ENCODE measurements at regions not wholly inside any gene's neighbourhood (a gene's known extent, or its start where the extent isn't known, plus 50 kb on each side); places are given as distances from the start of the nearest gene placed in this dataset.
"Not testable (repeated sequence)": the region's sequence is repeated elsewhere in the genome, so short reads cannot be mapped to it uniquely, and the experiment has no call there.

- no peak for DNase-seq
These were observed 737.9 kb upstream of the SALL3 start for GRCh38 chr18:78241535-78242253.

GRCh38 chr18:78242254-78242643, 737.4 kb upstream of the SALL3 start:
- no peak for DNase-seq

- no peak for DNase-seq
These were observed 736.8 kb upstream of the SALL3 start for GRCh38 chr18:78242806-78243205.

- peak; percentile 31 for DNase-seq
These were observed 734.8 kb upstream of the SALL3 start for GRCh38 chr18:78244779-78245178.

- DNase-seq, result no peak
These were observed 734.2 kb upstream of the SALL3 start for GRCh38 chr18:78245451-78245850.

- no peak for DNase-seq
These were observed 733.6 kb upstream of the SALL3 start for GRCh38 chr18:78246050-78246449.

- DNase-seq, result no peak
These were observed 733.0 kb upstream of the SALL3 start for GRCh38 chr18:78246588-78246987.

GRCh38 chr18:78247615-78248289, 731.9 kb upstream of the SALL3 start:
- DNase-seq, result no peak

GRCh38 chr18:78255013-78255412, 724.6 kb upstream of the SALL3 start:
- no peak for DNase-seq

GRCh38 chr18:78268226-78268988, 711.2 kb upstream of the SALL3 start:
- no peak for DNase-seq

- DNase-seq, result peak; percentile 21
These were observed 707.8 kb upstream of the SALL3 start for GRCh38 chr18:78271790-78272189.

- no peak for DNase-seq
These were observed 705.7 kb upstream of the SALL3 start for GRCh38 chr18:78273876-78274275.

- DNase-seq, result not testable (repeated sequence)
These were observed 696.2 kb upstream of the SALL3 start for GRCh38 chr18:78283425-78283824.

GRCh38 chr18:78292618-78293380, 686.8 kb upstream of the SALL3 start:
- no peak for DNase-seq

- no peak for DNase-seq
These were observed 686.1 kb upstream of the SALL3 start for GRCh38 chr18:78293540-78293939.

- no peak for DNase-seq
These were observed 685.6 kb upstream of the SALL3 start for GRCh38 chr18:78293940-78294541.

- no peak for DNase-seq
These were observed 684.4 kb upstream of the SALL3 start for GRCh38 chr18:78295262-78295661.

GRCh38 chr18:78296166-78296565, 683.5 kb upstream of the SALL3 start:
- DNase-seq, result no peak

- DNase-seq, result no peak
These were observed 682.6 kb upstream of the SALL3 start for GRCh38 chr18:78297048-78297447.

- no peak for DNase-seq
These were observed 676.0 kb upstream of the SALL3 start for GRCh38 chr18:78303519-78304191.

- DNase-seq, result no peak
These were observed 675.1 kb upstream of the SALL3 start for GRCh38 chr18:78304192-78305164.
